LNCaP clone FGC (cell line): ENCODE measurements at regions not wholly inside any gene's neighbourhood (a gene's known extent, or its start where the extent isn't known, plus 50 kb on each side); places are given as distances from the start of the nearest gene placed in this dataset.

Experiments used
- DNase-seq: peaks from one replicate; pipeline ENCODE4 v3.0.0-alpha.2; 2011; ENCODE audit warnings: low read depth
- H3K4me3 ChIP-seq: 2 replicates; pipeline ENCODE4 v1.5.1; 2011; ENCODE audit warnings: mild to moderate bottlenecking, low read depth, low read length, control low read depth
- TF ChIP-seq, protein P1 (sequence below): IDR thresholded peaks from 2 replicates; pipeline ENCODE4 v1.5.1; 2012; ENCODE audit warnings: mild to moderate bottlenecking; ENCODE audit not compliant: control insufficient read depth, insufficient read depth; ENCODE audit errors: extremely low read depth

DNA sequence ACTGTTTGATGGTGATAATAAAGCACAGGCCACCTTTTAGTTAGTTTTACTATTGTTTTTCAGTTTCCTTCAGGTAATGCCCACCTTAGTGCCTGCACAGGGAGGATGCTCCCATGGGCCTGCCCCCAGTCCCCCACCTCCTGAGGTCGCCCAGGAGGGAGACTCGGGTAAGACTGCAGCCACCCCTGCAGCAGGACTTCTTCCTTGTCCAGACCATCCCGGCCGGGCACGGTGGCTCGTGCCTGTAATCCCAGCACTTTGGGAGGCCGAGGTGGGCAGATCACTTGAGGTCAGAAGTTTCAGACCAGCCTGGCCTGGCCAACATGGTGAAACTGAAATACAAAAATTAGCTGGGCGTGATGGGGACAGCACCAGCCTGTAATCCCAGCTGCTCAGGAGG, 68.1 kb upstream of the TANC1 start:
- TF ChIP-seq, protein P1, sequence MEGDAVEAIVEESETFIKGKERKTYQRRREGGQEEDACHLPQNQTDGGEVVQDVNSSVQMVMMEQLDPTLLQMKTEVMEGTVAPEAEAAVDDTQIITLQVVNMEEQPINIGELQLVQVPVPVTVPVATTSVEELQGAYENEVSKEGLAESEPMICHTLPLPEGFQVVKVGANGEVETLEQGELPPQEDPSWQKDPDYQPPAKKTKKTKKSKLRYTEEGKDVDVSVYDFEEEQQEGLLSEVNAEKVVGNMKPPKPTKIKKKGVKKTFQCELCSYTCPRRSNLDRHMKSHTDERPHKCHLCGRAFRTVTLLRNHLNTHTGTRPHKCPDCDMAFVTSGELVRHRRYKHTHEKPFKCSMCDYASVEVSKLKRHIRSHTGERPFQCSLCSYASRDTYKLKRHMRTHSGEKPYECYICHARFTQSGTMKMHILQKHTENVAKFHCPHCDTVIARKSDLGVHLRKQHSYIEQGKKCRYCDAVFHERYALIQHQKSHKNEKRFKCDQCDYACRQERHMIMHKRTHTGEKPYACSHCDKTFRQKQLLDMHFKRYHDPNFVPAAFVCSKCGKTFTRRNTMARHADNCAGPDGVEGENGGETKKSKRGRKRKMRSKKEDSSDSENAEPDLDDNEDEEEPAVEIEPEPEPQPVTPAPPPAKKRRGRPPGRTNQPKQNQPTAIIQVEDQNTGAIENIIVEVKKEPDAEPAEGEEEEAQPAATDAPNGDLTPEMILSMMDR: no peak
- H3K4me3 ChIP-seq: no peak overlapping the region
- DNase-seq: no peak

DNA sequence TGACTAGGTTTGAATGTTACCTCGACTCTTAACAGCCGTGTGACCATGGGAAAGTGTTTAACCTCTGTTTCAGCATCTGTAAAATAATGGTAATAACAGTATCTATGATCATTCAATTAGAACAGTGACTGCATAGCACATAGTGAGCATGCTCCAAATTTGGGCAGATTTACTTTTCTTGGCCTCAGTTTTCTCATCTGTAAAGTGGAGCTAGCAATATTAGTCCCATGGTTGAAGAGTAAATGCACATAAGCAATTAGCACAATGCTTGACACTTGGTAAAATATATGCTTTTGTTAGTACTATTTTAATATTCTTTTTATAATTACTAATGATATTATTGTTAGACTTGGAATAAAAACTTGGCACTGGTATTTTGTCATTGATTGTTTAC, 66.4 kb upstream of the TANC1 start:
- TF ChIP-seq, protein P1: no peak
- no peak for DNase-seq
- no peak overlapping the region for H3K4me3 ChIP-seq

DNA sequence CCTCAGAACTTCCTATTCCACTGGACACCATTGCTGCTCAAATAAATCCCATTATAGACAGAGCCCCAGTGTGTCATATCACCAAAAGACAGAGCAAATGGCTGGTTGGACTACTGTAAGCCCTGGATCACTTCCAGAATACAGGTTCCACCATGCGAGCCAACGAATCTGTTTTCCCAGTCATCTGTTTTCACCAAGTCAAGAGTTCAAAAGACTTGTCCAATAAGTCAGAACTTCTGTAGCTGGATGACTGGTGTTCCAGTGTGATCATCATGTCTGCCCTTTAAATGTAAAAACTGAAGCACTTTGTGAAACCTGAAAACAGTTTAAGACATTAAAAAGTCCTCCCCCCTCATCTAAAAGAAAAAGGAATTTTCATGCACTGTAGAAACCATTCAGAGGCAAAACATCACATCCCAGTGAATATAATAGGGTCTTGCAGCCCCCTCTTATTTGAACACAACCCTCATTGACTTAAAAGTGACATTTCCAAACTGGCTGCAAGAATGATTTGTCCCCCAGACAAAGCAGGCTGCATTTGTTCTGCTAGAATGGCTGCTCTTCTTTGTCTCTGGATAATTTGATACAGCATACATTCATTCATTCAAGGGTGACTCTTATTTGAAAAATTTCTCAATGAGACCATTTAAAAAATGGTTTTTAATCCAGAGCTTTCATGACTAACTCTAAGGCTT, 64.6 kb upstream of the TANC1 start:
- TF ChIP-seq, protein P1: no peak
- H3K4me3 ChIP-seq: no peak overlapping the region
- DNase-seq: no peak

DNA sequence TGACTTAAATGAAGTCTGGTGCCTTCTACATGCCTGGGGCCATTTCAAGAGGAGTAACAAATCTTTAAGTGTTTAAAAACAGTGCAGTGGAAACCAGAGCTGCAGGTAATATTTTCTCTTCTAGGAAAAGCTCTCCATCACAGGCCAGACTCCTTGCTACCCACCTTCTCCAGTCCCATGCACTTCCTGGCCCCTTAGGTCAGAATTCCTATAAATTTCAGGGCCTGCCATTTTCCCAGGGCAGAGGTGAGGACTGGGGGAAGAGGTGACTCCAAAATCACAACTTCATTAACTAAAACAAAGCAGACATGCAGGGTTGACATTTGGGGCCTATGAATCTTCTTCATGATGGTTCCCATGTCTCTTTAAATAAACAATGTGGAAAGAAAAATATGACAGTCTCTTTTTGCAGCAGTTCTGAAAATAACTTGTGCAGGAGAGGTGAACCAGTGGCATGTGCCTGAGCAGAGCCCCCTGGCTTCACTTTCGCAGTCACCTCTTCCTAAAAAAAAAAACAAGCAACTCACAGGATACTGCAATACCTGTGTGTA, 63.7 kb upstream of the TANC1 start:
- H3K4me3 ChIP-seq: no peak overlapping the region
- no peak for DNase-seq
- TF ChIP-seq, protein P1: no peak

DNA sequence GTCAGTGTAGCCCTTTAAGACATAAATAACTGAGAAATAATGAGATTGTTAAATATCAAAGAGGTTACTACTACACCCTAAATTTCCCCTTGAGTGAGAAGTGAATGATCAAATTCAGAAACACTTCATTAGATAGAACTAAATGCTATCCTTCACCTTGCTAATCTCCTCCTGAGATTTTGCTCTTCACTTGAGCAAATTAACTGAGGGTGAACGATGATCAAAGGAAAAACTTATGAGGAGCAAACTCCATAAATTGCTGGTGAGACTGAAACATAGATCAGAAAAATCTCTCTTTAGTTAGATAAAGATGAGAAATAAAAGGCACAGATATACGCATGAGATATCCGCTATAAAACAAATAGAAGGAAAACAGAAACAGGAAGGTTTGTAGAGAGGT, 63.1 kb upstream of the TANC1 start:
- no peak for DNase-seq
- TF ChIP-seq, protein P1: no peak
- no peak overlapping the region for H3K4me3 ChIP-seq

DNA sequence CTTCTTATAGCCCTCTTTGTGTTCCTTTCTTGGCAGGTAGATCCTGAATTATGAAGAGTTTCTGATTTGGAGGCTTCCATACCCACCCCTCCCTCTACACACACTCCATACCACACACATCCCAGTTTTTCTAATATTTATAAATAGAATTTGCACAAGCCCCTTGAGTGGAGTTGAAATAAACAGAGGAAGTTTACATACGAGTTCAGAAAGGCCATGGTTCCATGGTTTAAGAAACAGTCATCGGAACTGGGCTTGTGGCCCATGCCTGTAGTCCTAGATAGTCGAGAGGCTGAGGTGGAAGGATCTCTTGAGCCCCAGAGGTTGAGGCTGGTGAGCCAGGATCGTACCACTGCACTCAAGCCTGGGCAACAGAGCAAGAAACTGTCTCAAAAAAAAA, 62.7 kb upstream of the TANC1 start:
- DNase-seq: no peak
- TF ChIP-seq, protein P1: no peak

More for the DNA sequence above, 62.7 kb upstream of the TANC1 start:
- H3K4me3 ChIP-seq: no peak overlapping the region
